DND-41 (cell line): ENCODE measurements at regions not wholly inside any gene's neighbourhood (a gene's known extent, or its start where the extent isn't known, plus 50 kb on each side); places are given as distances from the start of the nearest gene placed in this dataset.

Experiments used
- CTCF ChIP-seq: IDR thresholded peaks from 2 replicates; pipeline ENCODE4 v1.5.1; 2012; ENCODE audit warnings: borderline replicate concordance, low read length, moderate library complexity, mild to moderate bottlenecking; ENCODE audit not compliant: poor library complexity, severe bottlenecking; ENCODE audit errors: extremely low read depth
- EZH2 ChIP-seq: IDR thresholded peaks from 3 replicates; pipeline ENCODE4 v1.6.1; 2012; ENCODE audit warnings: borderline replicate concordance, low read depth, mild to moderate bottlenecking, moderate library complexity, low read length, inconsistent platforms; ENCODE audit not compliant: severe bottlenecking

- no peak for TF ChIP-seq CTCF
- TF ChIP-seq EZH2: no peak
Observed at GRCh38 chr3:150101016-150101415, 130.3 kb upstream of the PFN2 start.
